Endothelial cell of umbilical vein (primary cell): ENCODE measurements at regions not wholly inside any gene's neighbourhood (a gene's known extent, or its start where the extent isn't known, plus 50 kb on each side); places are given as distances from the start of the nearest gene placed in this dataset.
A peak's percentile ranks its signal among the peaks of the same experiment; 100 is the strongest.

Source experiments
- BruUV-seq: library from RNA; stranded (reverse); fragments of 400-500 nt; replicated peaks from 2 replicates; lab custom pipeline; 2021; lab: Mats Ljungman, UMichigan
- CTCF ChIA-PET: fragments of 300-600, 350-600 bp; sonication (Branson Sonifier 250); formaldehyde crosslinking; loops from one replicate; lab custom pipeline; 2021; ENCODE audit warnings: antibody characterized with exemption, inconsistent platforms; lab: Charles Lee
- POLR2A ChIA-PET: fragments of 300-600, 350-600 bp; sonication (Branson Sonifier 250); formaldehyde crosslinking; loops from one replicate; lab custom pipeline; 2021; ENCODE audit warnings: antibody characterized with exemption, inconsistent platforms; lab: Charles Lee
- DNase-seq: peaks from one replicate; pipeline ENCODE4 v3.0.0-alpha.2; 2011; ENCODE audit warnings: low read depth, low spot score
- FAIRE-seq: peaks from 2 replicates; lab custom pipeline; 2011; peaks lifted over from hg19 to GRCh38; lab: Jason Lieb, UNC
- H2AFZ ChIP-seq: 2 replicates; pipeline ENCODE4 v1.6.0; 2012; ENCODE audit warnings: low read depth, low read length, control low read depth, inconsistent platforms
- H3K27ac ChIP-seq: 2 replicates; pipeline ENCODE4 v1.5.1; 2011; ENCODE audit warnings: low read depth, mild to moderate bottlenecking, control low read depth, low read length, moderate library complexity; ENCODE audit not compliant: insufficient read depth
- H3K27me3 ChIP-seq, 2 experiments: 2 replicates each; pipeline versions ENCODE4 v1.6.0 to v1.6.1; 2011; ENCODE audit warnings: low read length in 2 of 2, mixed read lengths in 1 of 2; ENCODE audit not compliant: control insufficient read depth in 2 of 2, insufficient read depth in 2 of 2
- H3K36me3 ChIP-seq, 2 experiments: 2 replicates in 1 of 2; 3 replicates in 1 of 2; pipeline ENCODE4 v1.5.1; 2011; ENCODE audit warnings: low read length in 2 of 2, mild to moderate bottlenecking in 1 of 2, moderate library complexity in 1 of 2; ENCODE audit not compliant: control insufficient read depth in 2 of 2, insufficient read depth in 2 of 2; ENCODE audit errors: extremely low read depth in 1 of 2
- H3K4me1 ChIP-seq: 3 replicates; pipeline ENCODE4 v1.5.1; 2011; ENCODE audit warnings: mild to moderate bottlenecking, low read length; ENCODE audit not compliant: control insufficient read depth, insufficient read depth; ENCODE audit errors: extremely low read depth
- H3K4me2 ChIP-seq: 2 replicates; pipeline ENCODE4 v1.6.1; 2011; ENCODE audit warnings: low read length, control low read depth, mixed read lengths; ENCODE audit not compliant: insufficient read depth
- H3K4me3 ChIP-seq, 3 experiments: fragments of 200-600 bp in 1 of 3; sonication (generic), shearing (Covaris generic) in 1 of 3; replicated peaks in 1 of 3; 2 replicates each; pipeline ENCODE4 v1.5.1; 2011 to 2016; ENCODE audit warnings: control low read depth in 3 of 3, low read length in 3 of 3, mild to moderate bottlenecking in 2 of 3, inconsistent platforms in 1 of 3, low read depth in 1 of 3, moderate library complexity in 1 of 3; ENCODE audit not compliant: insufficient read depth in 1 of 3
- H3K79me2 ChIP-seq: 2 replicates; pipeline ENCODE4 v1.6.0; 2012; ENCODE audit warnings: low read length, inconsistent platforms; ENCODE audit not compliant: control insufficient read depth, insufficient read depth
- H3K9ac ChIP-seq: replicated peaks from 2 replicates; pipeline ENCODE3; 2011; ENCODE audit warnings: low read length, control low read depth; ENCODE audit not compliant: insufficient read depth; ENCODE audit errors: extremely low read depth
- H3K9me1 ChIP-seq: replicated peaks from 3 replicates; pipeline ENCODE4 v1.6.0; 2011; ENCODE audit warnings: mild to moderate bottlenecking, low read length; ENCODE audit not compliant: control insufficient read depth, insufficient read depth; ENCODE audit errors: extremely low read depth
- H3K9me3 ChIP-seq: replicated peaks from 2 replicates; pipeline ENCODE4 v1.5.1; 2012; ENCODE audit warnings: low read length, inconsistent platforms; ENCODE audit not compliant: control insufficient read depth, insufficient read depth
- H4K20me1 ChIP-seq: replicated peaks from 2 replicates; pipeline ENCODE3; 2011; ENCODE audit warnings: mild to moderate bottlenecking, low read length; ENCODE audit not compliant: control insufficient read depth, insufficient read depth; ENCODE audit errors: extremely low read depth
- FOS ChIP-seq: IDR thresholded peaks from 2 replicates; pipeline ENCODE4 v1.6.1; 2011; ENCODE audit warnings: mild to moderate bottlenecking, low read length, moderate library complexity, borderline replicate concordance; ENCODE audit not compliant: insufficient read depth
- MYC ChIP-seq: IDR thresholded peaks from one replicate; pipeline ENCODE4 v1.6.1; 2011; ENCODE audit warnings: mild to moderate bottlenecking, low read depth, low read length
- POLR2A ChIP-seq: IDR thresholded peaks from 2 replicates; pipeline ENCODE4 v1.6.1; 2012; ENCODE audit warnings: low read depth, mild to moderate bottlenecking, control low read depth, low read length
- dilution Hi-C: fragments of 300-500 bp; cut with MboI; formaldehyde crosslinking; loops from one replicate; pipeline ENCODE4 v1.15.0; 2019; ENCODE audit warnings: low sequenced_read_pairs; ENCODE audit not compliant: extremely low pct_ligation_motif_present
- intact Hi-C: fragments of 100-400 bp; cut with micrococcal nuclease; formaldehyde crosslinking; loops from one replicate; pipeline ENCODE4 v1.10.0; 2022
- TF ChIP-seq, protein P1 (sequence below): IDR thresholded peaks from 2 replicates; pipeline ENCODE4 v1.6.1; 2011; ENCODE audit not compliant: insufficient read depth, insufficient read length
- TF ChIP-seq, protein P2 (sequence below), 2 donors: IDR thresholded peaks; 1 replicate in 1 of 2; 2 replicates in 1 of 2; pipeline ENCODE4 v1.5.1; 2011; ENCODE audit warnings: low read length in 2 of 2, mild to moderate bottlenecking in 2 of 2, moderate library complexity in 2 of 2, control low read depth in 1 of 2, inconsistent platforms in 1 of 2, low read depth in 1 of 2; ENCODE audit not compliant: insufficient read depth in 1 of 2; ENCODE audit errors: extremely low read depth in 1 of 2

GRCh38 chr20:41956338-41957074 lies 338.3 kb upstream of the CHD6 start:
- ChIA-PET CTCF (interaction anchor here (0.7 to 3.4 kb wide), 13 partner anchors 11 to 1453 kb away, joined by 3 to 56 read pairs (median 4); no protein-coding TSS in a partner anchor), POLR2A (no interaction called here)
- TF ChIP-seq, protein P1, sequence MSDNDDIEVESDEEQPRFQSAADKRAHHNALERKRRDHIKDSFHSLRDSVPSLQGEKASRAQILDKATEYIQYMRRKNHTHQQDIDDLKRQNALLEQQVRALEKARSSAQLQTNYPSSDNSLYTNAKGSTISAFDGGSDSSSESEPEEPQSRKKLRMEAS: no peak
- no peak for TF ChIP-seq FOS
- TF ChIP-seq, protein P2, sequence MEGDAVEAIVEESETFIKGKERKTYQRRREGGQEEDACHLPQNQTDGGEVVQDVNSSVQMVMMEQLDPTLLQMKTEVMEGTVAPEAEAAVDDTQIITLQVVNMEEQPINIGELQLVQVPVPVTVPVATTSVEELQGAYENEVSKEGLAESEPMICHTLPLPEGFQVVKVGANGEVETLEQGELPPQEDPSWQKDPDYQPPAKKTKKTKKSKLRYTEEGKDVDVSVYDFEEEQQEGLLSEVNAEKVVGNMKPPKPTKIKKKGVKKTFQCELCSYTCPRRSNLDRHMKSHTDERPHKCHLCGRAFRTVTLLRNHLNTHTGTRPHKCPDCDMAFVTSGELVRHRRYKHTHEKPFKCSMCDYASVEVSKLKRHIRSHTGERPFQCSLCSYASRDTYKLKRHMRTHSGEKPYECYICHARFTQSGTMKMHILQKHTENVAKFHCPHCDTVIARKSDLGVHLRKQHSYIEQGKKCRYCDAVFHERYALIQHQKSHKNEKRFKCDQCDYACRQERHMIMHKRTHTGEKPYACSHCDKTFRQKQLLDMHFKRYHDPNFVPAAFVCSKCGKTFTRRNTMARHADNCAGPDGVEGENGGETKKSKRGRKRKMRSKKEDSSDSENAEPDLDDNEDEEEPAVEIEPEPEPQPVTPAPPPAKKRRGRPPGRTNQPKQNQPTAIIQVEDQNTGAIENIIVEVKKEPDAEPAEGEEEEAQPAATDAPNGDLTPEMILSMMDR (IDR thresholded peaks at IDR 0.05; ENCODE audit: extremely low read depth in 1 of 2, insufficient read depth in 1 of 2, low read depth in 1 of 2, low read length in 2 of 2): peak; percentile 53 to 64
- H3K4me2 ChIP-seq: no peak overlapping the region
- no TSS peak for BruUV-seq
- no peaks in the 10 kb centered on the region for H3K4me1 ChIP-seq
- H3K27me3 ChIP-seq: no peaks in the 10 kb centered on the region
- DNase-seq (peak; percentile 31), FAIRE-seq (no peak)
- no peak overlapping the region for H3K4me3 ChIP-seq
- no peak overlapping the region for H3K27ac ChIP-seq
- no peak overlapping the region for H2AFZ ChIP-seq
- no peaks in the 10 kb centered on the region for H3K36me3 ChIP-seq
- no peaks in the 10 kb centered on the region for H4K20me1 ChIP-seq
- intact Hi-C loops: loop anchor here (1.0 to 10.0 kb wide), 3 partner anchors 63 to 1452 kb away; no protein-coding TSS in a partner anchor
- H3K9me3 ChIP-seq: no peaks in the 10 kb centered on the region
- H3K79me2 ChIP-seq: no peaks in the 10 kb centered on the region
- no peaks in the 10 kb centered on the region for H3K9me1 ChIP-seq
- dilution Hi-C loops: no loop called here
- no peak overlapping the region for H3K9ac ChIP-seq

- DNase-seq (no peak), FAIRE-seq (no peak)
- no peaks in the 10 kb centered on the region for H3K36me3 ChIP-seq
- H3K9me3 ChIP-seq: no peaks in the 10 kb centered on the region
- H3K9me1 ChIP-seq: no peaks in the 10 kb centered on the region
- H3K9ac ChIP-seq: no peak overlapping the region
- no peaks in the 10 kb centered on the region for H4K20me1 ChIP-seq
- H2AFZ ChIP-seq: no peak overlapping the region
- ChIA-PET CTCF (interaction anchor here (1.5 to 3.8 kb wide), 4 partner anchors 67 to 1239 kb away, joined by 3 to 11 read pairs (median 4); no protein-coding TSS in a partner anchor), POLR2A (no interaction called here)
- H3K4me3 ChIP-seq: no peak overlapping the region
- dilution Hi-C loops: no loop called here
- intact Hi-C loops: loop anchor here (10.0 kb wide), 1 partner anchor 217 kb away; no protein-coding TSS in a partner anchor
- no peak overlapping the region for H3K27ac ChIP-seq
- no peaks in the 10 kb centered on the region for H3K4me1 ChIP-seq
- no peaks in the 10 kb centered on the region for H3K79me2 ChIP-seq
- H3K27me3 ChIP-seq: no peaks in the 10 kb centered on the region
- no TSS peak for BruUV-seq
- no peak overlapping the region for H3K4me2 ChIP-seq
- TF ChIP-seq FOS (no peak), POLR2A (no peak), MYC (no peak)
- TF ChIP-seq, protein P1: no peak
Measured at GRCh38 chr20:41952166-41952565, 334.0 kb upstream of the CHD6 start.
